ENCODE measurements at regions not wholly inside any gene's neighbourhood (a gene's known extent, or its start where the extent isn't known, plus 50 kb on each side); places are given as distances from the start of the nearest gene placed in this dataset.

DNA sequence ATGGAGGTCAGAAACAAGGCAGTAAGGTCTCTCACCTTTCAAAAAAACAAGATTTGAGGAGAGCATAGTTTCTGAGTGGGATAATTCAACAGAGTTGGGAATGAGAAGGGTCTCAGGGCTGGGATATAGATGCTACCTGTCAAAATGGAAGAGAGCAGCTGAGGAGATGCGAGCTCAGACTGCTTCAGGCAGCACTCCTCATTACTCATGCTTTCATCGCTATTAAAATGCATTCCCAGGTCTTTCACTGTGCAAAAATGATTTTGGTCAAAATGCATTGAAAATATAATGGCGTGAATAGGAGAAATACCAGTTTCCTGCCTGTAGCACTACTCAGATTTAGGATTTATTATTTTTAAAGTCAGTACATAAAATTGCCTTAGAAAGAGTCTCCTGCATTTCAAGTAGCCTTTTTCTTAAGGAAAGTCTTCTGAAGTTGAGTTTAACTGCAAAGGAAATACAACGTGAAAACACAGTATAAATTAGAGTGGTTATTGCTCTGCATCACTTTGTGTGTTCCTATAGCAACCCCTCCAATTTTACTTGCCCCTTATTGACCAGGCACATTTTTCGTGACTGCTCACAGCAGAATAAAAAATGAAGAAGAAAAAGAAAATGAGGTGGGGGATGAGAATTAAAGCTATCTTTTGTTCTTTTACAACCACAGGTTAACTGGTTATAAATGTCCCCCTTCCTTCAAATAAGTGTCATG lies 724.8 kb upstream of the SEMA6A start:
- no TSS peak for BruUV-seq (replicated peaks)
- H4K20me1 ChIP-seq (replicated peaks; ENCODE audit: control insufficient read depth, extremely low read depth, insufficient read depth, low read length): no peaks in the 10 kb centered on the region
- intact Hi-C loops (cut with micrococcal nuclease): no loop called here
- TF ChIP-seq POLR2A (IDR thresholded peaks at IDR 0.05; ENCODE audit: low read depth, low read length) (no peak), MYC (IDR thresholded peaks at IDR 0.05; ENCODE audit: low read depth, low read length) (no peak), FOS (IDR thresholded peaks at IDR 0.05; ENCODE audit: borderline replicate concordance, insufficient read depth, low read length) (no peak), EZH2 (IDR thresholded peaks at IDR 0.05; ENCODE audit: borderline replicate concordance, low read depth, low read length, severe bottlenecking) (no peak)
- TF ChIP-seq, protein P1, sequence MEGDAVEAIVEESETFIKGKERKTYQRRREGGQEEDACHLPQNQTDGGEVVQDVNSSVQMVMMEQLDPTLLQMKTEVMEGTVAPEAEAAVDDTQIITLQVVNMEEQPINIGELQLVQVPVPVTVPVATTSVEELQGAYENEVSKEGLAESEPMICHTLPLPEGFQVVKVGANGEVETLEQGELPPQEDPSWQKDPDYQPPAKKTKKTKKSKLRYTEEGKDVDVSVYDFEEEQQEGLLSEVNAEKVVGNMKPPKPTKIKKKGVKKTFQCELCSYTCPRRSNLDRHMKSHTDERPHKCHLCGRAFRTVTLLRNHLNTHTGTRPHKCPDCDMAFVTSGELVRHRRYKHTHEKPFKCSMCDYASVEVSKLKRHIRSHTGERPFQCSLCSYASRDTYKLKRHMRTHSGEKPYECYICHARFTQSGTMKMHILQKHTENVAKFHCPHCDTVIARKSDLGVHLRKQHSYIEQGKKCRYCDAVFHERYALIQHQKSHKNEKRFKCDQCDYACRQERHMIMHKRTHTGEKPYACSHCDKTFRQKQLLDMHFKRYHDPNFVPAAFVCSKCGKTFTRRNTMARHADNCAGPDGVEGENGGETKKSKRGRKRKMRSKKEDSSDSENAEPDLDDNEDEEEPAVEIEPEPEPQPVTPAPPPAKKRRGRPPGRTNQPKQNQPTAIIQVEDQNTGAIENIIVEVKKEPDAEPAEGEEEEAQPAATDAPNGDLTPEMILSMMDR (IDR thresholded peaks at IDR 0.05; ENCODE audit: extremely low read depth in 1 of 2, insufficient read depth in 1 of 2, low read depth in 1 of 2, low read length in 2 of 2): no peak
- TF ChIP-seq, protein P2, sequence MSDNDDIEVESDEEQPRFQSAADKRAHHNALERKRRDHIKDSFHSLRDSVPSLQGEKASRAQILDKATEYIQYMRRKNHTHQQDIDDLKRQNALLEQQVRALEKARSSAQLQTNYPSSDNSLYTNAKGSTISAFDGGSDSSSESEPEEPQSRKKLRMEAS (IDR thresholded peaks at IDR 0.05; ENCODE audit: insufficient read depth, insufficient read length): no peak
- no peaks in the 10 kb centered on the region for H3K79me2 ChIP-seq (ENCODE audit: control insufficient read depth, insufficient read depth, low read length)
- no peak overlapping the region for H2AFZ ChIP-seq (ENCODE audit: low read depth, low read length)
- H3K9me3 ChIP-seq (replicated peaks; ENCODE audit: control insufficient read depth, insufficient read depth, low read length): no peaks in the 10 kb centered on the region
- dilution Hi-C loops (cut with MboI; ENCODE audit: extremely low pct_ligation_motif_present, low sequenced_read_pairs): no loop called here
- no peaks in the 10 kb centered on the region for H3K4me1 ChIP-seq (ENCODE audit: control insufficient read depth, extremely low read depth, insufficient read depth, low read length)
- H3K4me2 ChIP-seq (ENCODE audit: insufficient read depth, low read length): no peak overlapping the region
- no peak overlapping the region for H3K4me3 ChIP-seq (replicated peaks in 1 of 3; ENCODE audit: insufficient read depth in 1 of 3, low read depth in 1 of 3, low read length in 3 of 3)
- no peak for FAIRE-seq
- ChIA-PET POLR2A (no interaction called here), CTCF (no interaction called here)
- H3K27me3 ChIP-seq (ENCODE audit: control insufficient read depth in 2 of 2, insufficient read depth in 2 of 2, low read length in 2 of 2): no peaks in the 10 kb centered on the region
- no peak overlapping the region for H3K27ac ChIP-seq (ENCODE audit: insufficient read depth, low read depth, low read length)
- H3K9me1 ChIP-seq (replicated peaks; ENCODE audit: control insufficient read depth, extremely low read depth, insufficient read depth, low read length): no peaks in the 10 kb centered on the region
- no peak for DNase-seq (ENCODE audit: low read depth, low spot score)
- no peak overlapping the region for H3K9ac ChIP-seq (replicated peaks; ENCODE audit: extremely low read depth, insufficient read depth, low read length)
- H3K36me3 ChIP-seq (ENCODE audit: control insufficient read depth in 2 of 2, extremely low read depth in 1 of 2, insufficient read depth in 2 of 2, low read length in 2 of 2): no peaks in the 10 kb centered on the region
